ENCODE measurements at regions not wholly inside any gene's neighbourhood (a gene's known extent, or its start where the extent isn't known, plus 50 kb on each side); places are given as distances from the start of the nearest gene placed in this dataset.

GRCh38 chr6:134453792-134454510 is 136.0 kb upstream of the SGK1 start:
- no peak overlapping the region for H3K4me3 ChIP-seq (replicated peaks; ENCODE audit: low read depth, low read length)
- TF ChIP-seq CTCF (IDR thresholded peaks at IDR 0.05; ENCODE audit: low read depth, low read length, missing control alignments), result no peak
- no peak for DNase-seq (ENCODE audit: extremely low read depth, low read depth)

GRCh38 chr6:134452906-134453305 is 135.0 kb upstream of the SGK1 start:
- H3K4me3 ChIP-seq (replicated peaks; ENCODE audit: low read depth, low read length), result no peak overlapping the region
- no peak for DNase-seq (ENCODE audit: extremely low read depth, low read depth)
- TF ChIP-seq CTCF (IDR thresholded peaks at IDR 0.05; ENCODE audit: low read depth, low read length, missing control alignments), result no peak

GRCh38 chr6:134451529-134451928 is 133.6 kb upstream of the SGK1 start:
- TF ChIP-seq CTCF (IDR thresholded peaks at IDR 0.05; ENCODE audit: low read depth, low read length, missing control alignments), result no peak
- DNase-seq (ENCODE audit: extremely low read depth, low read depth), result no peak

GRCh38 chr6:134449781-134450180 is 131.9 kb upstream of the SGK1 start:
- no peak overlapping the region for H3K4me3 ChIP-seq (replicated peaks; ENCODE audit: low read depth, low read length)
- TF ChIP-seq CTCF (IDR thresholded peaks at IDR 0.05; ENCODE audit: low read depth, low read length, missing control alignments), result no peak

More at GRCh38 chr6:134451529-134451928, 133.6 kb upstream of the SGK1 start:
- H3K4me3 ChIP-seq (replicated peaks; ENCODE audit: low read depth, low read length), result no peak overlapping the region

GRCh38 chr6:134449004-134449403 is 131.1 kb upstream of the SGK1 start:
- H3K4me3 ChIP-seq (replicated peaks; ENCODE audit: low read depth, low read length), result no peak overlapping the region
- no peak for TF ChIP-seq CTCF (IDR thresholded peaks at IDR 0.05; ENCODE audit: low read depth, low read length, missing control alignments)
- no peak for DNase-seq (ENCODE audit: extremely low read depth, low read depth)

More at GRCh38 chr6:134449781-134450180, 131.9 kb upstream of the SGK1 start:
- no peak for DNase-seq (ENCODE audit: extremely low read depth, low read depth)

- peak; percentile 70 for DNase-seq (ENCODE audit: extremely low read depth, low read depth)
- no peak for TF ChIP-seq CTCF (IDR thresholded peaks at IDR 0.05; ENCODE audit: low read depth, low read length, missing control alignments)
- no peak overlapping the region for H3K4me3 ChIP-seq (replicated peaks; ENCODE audit: low read depth, low read length)
Observed at GRCh38 chr6:134447883-134448387, 130.0 kb upstream of the SGK1 start.

All from HFF-Myc (cell line).